ENCODE measurements at regions not wholly inside any gene's neighbourhood (a gene's known extent, or its start where the extent isn't known, plus 50 kb on each side); places are given as distances from the start of the nearest gene placed in this dataset.

GRCh38 chr20:11059659-11060058 is 385.9 kb upstream of the JAG1 start:
- no peak for TF ChIP-seq CTCF (conservative IDR thresholded peaks at IDR 0.05)
- Mint-ChIP-seq H3K9me3 (peaks cover 8% of the 10 kb centered on the region), H3K4me1 (peaks cover 19% of the 10 kb centered on the region), H3K4me3 (no peak overlapping the region), H3K27ac (ENCODE audit: unreplicated experiment) (no peak overlapping the region), H3K27me3 (ENCODE audit: low read depth) (no peaks in the 10 kb centered on the region), H3K36me3 (ENCODE audit: low read depth) (no peaks in the 10 kb centered on the region)
- DNase-seq (ENCODE audit: low read depth, low spot score), result no peak

GRCh38 chr20:11060423-11061185 is 386.8 kb upstream of the JAG1 start:
- DNase-seq (ENCODE audit: low read depth, low spot score), result no peak
- no peak overlapping the region for H3K27ac Mint-ChIP-seq (ENCODE audit: unreplicated experiment)
- peaks cover 17% of the 10 kb centered on the region for H3K4me1 Mint-ChIP-seq
- H3K4me3 Mint-ChIP-seq, result no peak overlapping the region
- peaks cover 5% of the 10 kb centered on the region for H3K9me3 Mint-ChIP-seq
- no peak for TF ChIP-seq CTCF (conservative IDR thresholded peaks at IDR 0.05)
- H3K27me3 Mint-ChIP-seq (ENCODE audit: low read depth), result no peaks in the 10 kb centered on the region
- H3K36me3 Mint-ChIP-seq (ENCODE audit: low read depth), result no peaks in the 10 kb centered on the region

GRCh38 chr20:11063444-11063843 is 389.6 kb upstream of the JAG1 start:
- no peaks in the 10 kb centered on the region for H3K27me3 Mint-ChIP-seq (ENCODE audit: low read depth)
- H3K4me3 Mint-ChIP-seq, result no peak overlapping the region
- no peaks in the 10 kb centered on the region for H3K36me3 Mint-ChIP-seq (ENCODE audit: low read depth)
- peaks cover 21% of the 10 kb centered on the region for H3K4me1 Mint-ChIP-seq
- TF ChIP-seq CTCF (conservative IDR thresholded peaks at IDR 0.05), result no peak
- peaks cover 3% of the 10 kb centered on the region for H3K9me3 Mint-ChIP-seq
- H3K27ac Mint-ChIP-seq (ENCODE audit: unreplicated experiment), result no peak overlapping the region
- DNase-seq (ENCODE audit: low read depth, low spot score), result no peak

GRCh38 chr20:11064946-11065345 is 391.1 kb upstream of the JAG1 start:
- Mint-ChIP-seq H3K27me3 (ENCODE audit: low read depth) (no peaks in the 10 kb centered on the region), H3K9me3 (peaks cover 3% of the 10 kb centered on the region), H3K36me3 (ENCODE audit: low read depth) (no peaks in the 10 kb centered on the region), H3K4me3 (no peak overlapping the region), H3K27ac (ENCODE audit: unreplicated experiment) (no peak overlapping the region), H3K4me1 (peaks cover 11% of the 10 kb centered on the region)
- no peak for TF ChIP-seq CTCF (conservative IDR thresholded peaks at IDR 0.05)
- DNase-seq (ENCODE audit: low read depth, low spot score), result no peak

- H3K4me1 Mint-ChIP-seq, result peaks cover 6% of the 10 kb centered on the region
- H3K4me3 Mint-ChIP-seq, result no peak overlapping the region
- H3K36me3 Mint-ChIP-seq (ENCODE audit: low read depth), result no peaks in the 10 kb centered on the region
- H3K9me3 Mint-ChIP-seq, result peaks cover 8% of the 10 kb centered on the region
- H3K27ac Mint-ChIP-seq (ENCODE audit: unreplicated experiment), result no peak overlapping the region
- no peak for TF ChIP-seq CTCF (conservative IDR thresholded peaks at IDR 0.05)
- no peak for DNase-seq (ENCODE audit: low read depth, low spot score)
- H3K27me3 Mint-ChIP-seq (ENCODE audit: low read depth), result no peaks in the 10 kb centered on the region
Measured at GRCh38 chr20:11067359-11067758, 393.6 kb upstream of the JAG1 start.

Measured in neural crest cell (in vitro differentiated cells).